ENCODE measurements at regions not wholly inside any gene's neighbourhood (a gene's known extent, or its start where the extent isn't known, plus 50 kb on each side); places are given as distances from the start of the nearest gene placed in this dataset.

DNA sequence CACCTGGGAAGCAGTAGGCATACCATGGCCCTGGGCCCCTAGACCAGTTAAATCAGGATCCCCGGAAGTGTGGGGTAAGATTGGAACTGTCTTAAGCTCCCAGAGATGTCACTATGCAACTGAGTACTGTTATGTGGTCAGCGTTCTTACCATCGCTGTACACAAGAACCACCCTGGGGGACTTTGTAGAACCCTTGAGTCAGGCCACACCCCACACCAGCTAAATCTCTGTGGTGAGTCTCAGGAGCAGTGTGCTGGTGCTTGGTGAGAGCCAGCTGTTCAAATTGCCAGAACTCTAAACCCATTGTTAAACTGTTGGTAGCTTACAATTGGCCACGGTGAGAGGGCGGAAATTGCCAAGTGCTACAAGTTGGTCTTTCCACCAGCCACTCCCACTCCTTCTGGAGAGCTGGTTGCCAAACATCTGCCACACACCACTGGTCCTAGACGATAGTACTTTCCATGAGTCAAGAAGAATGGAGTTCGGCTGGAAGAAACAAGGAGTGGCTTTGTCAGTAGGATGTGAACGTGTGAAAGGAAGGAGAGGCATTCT, 80.5 kb upstream of the SYNDIG1 start:
- no peak for TF ChIP-seq EP300 (IDR thresholded peaks at IDR 0.05)
- TF ChIP-seq, protein P1, sequence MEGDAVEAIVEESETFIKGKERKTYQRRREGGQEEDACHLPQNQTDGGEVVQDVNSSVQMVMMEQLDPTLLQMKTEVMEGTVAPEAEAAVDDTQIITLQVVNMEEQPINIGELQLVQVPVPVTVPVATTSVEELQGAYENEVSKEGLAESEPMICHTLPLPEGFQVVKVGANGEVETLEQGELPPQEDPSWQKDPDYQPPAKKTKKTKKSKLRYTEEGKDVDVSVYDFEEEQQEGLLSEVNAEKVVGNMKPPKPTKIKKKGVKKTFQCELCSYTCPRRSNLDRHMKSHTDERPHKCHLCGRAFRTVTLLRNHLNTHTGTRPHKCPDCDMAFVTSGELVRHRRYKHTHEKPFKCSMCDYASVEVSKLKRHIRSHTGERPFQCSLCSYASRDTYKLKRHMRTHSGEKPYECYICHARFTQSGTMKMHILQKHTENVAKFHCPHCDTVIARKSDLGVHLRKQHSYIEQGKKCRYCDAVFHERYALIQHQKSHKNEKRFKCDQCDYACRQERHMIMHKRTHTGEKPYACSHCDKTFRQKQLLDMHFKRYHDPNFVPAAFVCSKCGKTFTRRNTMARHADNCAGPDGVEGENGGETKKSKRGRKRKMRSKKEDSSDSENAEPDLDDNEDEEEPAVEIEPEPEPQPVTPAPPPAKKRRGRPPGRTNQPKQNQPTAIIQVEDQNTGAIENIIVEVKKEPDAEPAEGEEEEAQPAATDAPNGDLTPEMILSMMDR (IDR thresholded peaks at IDR 0.05): no peak
- no peak for TF ChIP-seq POLR2A (IDR thresholded peaks at IDR 0.05)
- Histone ChIP-seq H3K4me3 (no peak overlapping the region), H3K27ac (no peak overlapping the region), H3K4me1 (no peaks in the 10 kb centered on the region), H3K9me3 (no peaks in the 10 kb centered on the region), H3K27me3 (no peaks in the 10 kb centered on the region), H3K36me3 (no peaks in the 10 kb centered on the region)
- WGBS, 2 donors: 65 to 70% methylated on average over 8 of the region's 8 CpGs
- DNase-seq (ENCODE audit: low spot score in 2 of 2): no peak

DNA sequence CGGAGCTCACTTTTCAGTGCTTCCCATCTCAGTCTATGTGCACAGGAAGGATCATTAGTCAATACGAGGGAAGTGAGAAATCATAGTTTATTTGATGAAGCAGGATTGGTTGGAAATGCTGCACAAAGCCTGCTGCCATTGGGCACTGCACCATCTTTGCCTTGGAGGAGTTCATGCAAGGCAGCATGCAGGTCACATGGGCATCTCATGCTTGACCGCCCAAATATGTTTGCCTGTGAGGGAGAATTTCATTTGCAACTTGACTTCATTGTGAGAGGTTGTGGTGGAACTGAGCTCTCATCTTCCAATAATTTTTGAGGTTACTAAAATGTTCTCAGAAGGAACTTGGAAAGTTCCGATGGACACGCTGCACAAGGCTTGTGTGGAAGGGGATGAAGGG, 83.9 kb upstream of the SYNDIG1 start:
- Histone ChIP-seq H3K27ac (no peak overlapping the region), H3K4me1 (no peaks in the 10 kb centered on the region), H3K9me3 (no peaks in the 10 kb centered on the region), H3K36me3 (no peaks in the 10 kb centered on the region), H3K27me3 (no peaks in the 10 kb centered on the region), H3K4me3 (no peak overlapping the region)
- 83% methylated on average over 5 of the region's 5 CpGs for WGBS, 2 donors
- TF ChIP-seq EP300 (IDR thresholded peaks at IDR 0.05): no peak
- TF ChIP-seq, protein P1 (IDR thresholded peaks at IDR 0.05): no peak
- TF ChIP-seq POLR2A (IDR thresholded peaks at IDR 0.05): no peak
- DNase-seq (ENCODE audit: low spot score in 2 of 2): no peak

DNA sequence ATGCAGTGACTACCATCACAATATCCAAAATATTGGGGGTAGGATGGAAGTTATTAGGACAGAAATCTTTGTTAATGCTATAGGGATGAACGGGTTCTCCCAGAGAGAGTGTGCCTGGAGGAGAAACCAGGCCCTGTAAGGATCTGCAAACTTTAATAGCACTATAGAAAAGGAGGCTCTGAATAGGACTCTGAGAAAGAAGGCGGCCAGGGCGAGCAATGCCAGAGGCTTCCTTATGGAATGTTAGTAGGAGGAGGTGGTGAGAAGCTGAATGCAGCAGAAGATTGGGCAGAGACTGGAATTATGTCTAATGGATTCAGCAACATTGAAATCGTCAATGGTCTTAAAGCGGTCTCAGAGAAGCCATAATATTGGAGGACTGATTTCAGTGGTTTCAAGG, 84.6 kb upstream of the SYNDIG1 start:
- Histone ChIP-seq H3K4me1 (no peaks in the 10 kb centered on the region), H3K9me3 (no peaks in the 10 kb centered on the region), H3K36me3 (no peaks in the 10 kb centered on the region), H3K27me3 (no peaks in the 10 kb centered on the region), H3K27ac (no peak overlapping the region), H3K4me3 (no peak overlapping the region)
- no peak for DNase-seq (ENCODE audit: low spot score in 2 of 2)
- WGBS, 2 donors: 68 to 73% methylated on average over 5 of the region's 5 CpGs
- TF ChIP-seq POLR2A (IDR thresholded peaks at IDR 0.05): no peak
- TF ChIP-seq EP300 (IDR thresholded peaks at IDR 0.05): no peak
- TF ChIP-seq, protein P1 (IDR thresholded peaks at IDR 0.05): no peak

DNA sequence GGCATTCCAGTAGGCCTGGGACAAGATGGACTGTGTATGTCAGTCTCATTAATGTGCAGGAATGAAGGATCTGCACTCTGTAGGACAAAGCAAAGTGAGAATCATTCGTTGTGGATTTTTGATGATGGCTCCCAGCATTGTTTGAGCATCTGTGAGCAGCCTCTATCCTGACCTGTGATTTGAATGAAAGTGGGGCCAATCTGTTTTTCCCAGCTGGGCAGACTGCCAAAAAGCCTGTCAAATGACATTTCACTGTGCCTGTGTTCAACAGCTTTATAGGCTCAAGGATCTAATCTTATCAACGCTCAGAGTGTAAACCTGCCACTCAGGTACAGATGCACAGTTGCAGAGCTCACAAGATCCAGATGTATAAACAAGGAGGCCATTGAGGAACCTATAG, 86.7 kb upstream of the SYNDIG1 start:
- H3K4me3 ChIP-seq: no peak overlapping the region
- H3K36me3 ChIP-seq: no peaks in the 10 kb centered on the region
- no peaks in the 10 kb centered on the region for H3K27me3 ChIP-seq
- no peak for TF ChIP-seq POLR2A (IDR thresholded peaks at IDR 0.05)
- TF ChIP-seq, protein P1 (IDR thresholded peaks at IDR 0.05): no peak
- TF ChIP-seq EP300 (IDR thresholded peaks at IDR 0.05): no peak
- H3K27ac ChIP-seq: no peak overlapping the region
- peaks cover 0 to 5% (median 0%) of the 10 kb centered on the region in 4 donors for H3K4me1 ChIP-seq
- no peaks in the 10 kb centered on the region for H3K9me3 ChIP-seq
- WGBS, 2 donors: 6 to 21% methylated on average over 2 of the region's 2 CpGs
- DNase-seq (ENCODE audit: low spot score in 2 of 2): no peak

- H3K27me3 ChIP-seq: no peaks in the 10 kb centered on the region
- DNase-seq (ENCODE audit: low spot score in 2 of 2): no peak
- no peak overlapping the region for H3K4me3 ChIP-seq
- TF ChIP-seq EP300 (IDR thresholded peaks at IDR 0.05) (no peak), POLR2A (IDR thresholded peaks at IDR 0.05) (no peak)
- TF ChIP-seq, protein P1 (IDR thresholded peaks at IDR 0.05): no peak
- H3K27ac ChIP-seq: no peak overlapping the region
- WGBS, 2 donors: 46 to 50% methylated on average over 7 of the region's 7 CpGs
- no peaks in the 10 kb centered on the region for H3K9me3 ChIP-seq
- no peaks in the 10 kb centered on the region for H3K36me3 ChIP-seq
- peaks cover 0 to 5% (median 0%) of the 10 kb centered on the region in 4 donors for H3K4me1 ChIP-seq
Observed at GRCh38 chr20:24382331-24382730, 87.1 kb upstream of the SYNDIG1 start.

All from tibial nerve (tissue), 4 donors.